Mesothelial cell of epicardium (in vitro differentiated cells): ENCODE measurements at regions not wholly inside any gene's neighbourhood (a gene's known extent, or its start where the extent isn't known, plus 50 kb on each side); places are given as distances from the start of the nearest gene placed in this dataset.
"Not testable (repeated sequence)": the region's sequence is repeated elsewhere in the genome, so short reads cannot be mapped to it uniquely, and the experiment has no call there.

Source experiments
- DNase-seq, 2 experiments: peaks; one replicate each; pipeline ENCODE4 v3.0.0; 2021; ENCODE audit warnings: low spot score in 2 of 2; ENCODE audit not compliant: unreplicated experiment in 2 of 2
- H3K27ac Mint-ChIP-seq: 2 replicates; pipeline ENCODE4 v1.8.0; 2021; ENCODE audit warnings: mixed read lengths
- H3K27me3 Mint-ChIP-seq: 2 replicates; pipeline ENCODE4 v1.8.0; 2021; ENCODE audit warnings: low read depth, mixed read lengths
- H3K36me3 Mint-ChIP-seq: 2 replicates; pipeline ENCODE4 v1.8.0; 2021; ENCODE audit warnings: mixed read lengths
- H3K4me1 Mint-ChIP-seq: 2 replicates; pipeline ENCODE4 v1.8.0; 2021; ENCODE audit warnings: mixed read lengths
- H3K4me3 Mint-ChIP-seq: 2 replicates; pipeline ENCODE4 v1.8.0; 2021; ENCODE audit warnings: mild to moderate bottlenecking, moderate library complexity, mixed read lengths
- H3K9me3 Mint-ChIP-seq: 2 replicates; pipeline ENCODE4 v1.8.0; 2021; ENCODE audit warnings: mixed read lengths
- TF ChIP-seq, protein P1 (sequence below): fragments of 200-600 bp; sonication (generic); IDR thresholded peaks from one replicate; pipeline ENCODE4 v1.5.0; 2021; ENCODE audit warnings: antibody characterized with exemption; ENCODE audit not compliant: unreplicated experiment

DNA sequence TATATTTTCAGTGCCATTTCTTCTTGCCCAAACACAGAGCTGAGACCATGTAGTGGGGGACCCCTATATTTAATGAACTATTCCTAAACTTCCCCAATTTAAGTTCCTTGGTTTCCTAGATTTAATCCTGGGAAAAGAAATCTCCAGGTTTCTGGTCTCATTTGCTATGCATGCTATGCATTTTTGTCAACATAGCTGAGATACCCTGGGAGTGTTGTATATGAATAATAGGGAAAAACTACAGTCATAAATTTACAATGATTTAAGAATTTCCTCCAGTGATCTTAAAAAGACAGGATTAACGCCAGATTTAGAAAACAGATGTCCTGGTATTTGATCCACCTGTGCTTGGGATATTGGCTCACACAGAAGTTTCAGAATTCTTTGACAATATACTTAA is 136.8 kb upstream of the RAPGEF2 start:
- no peak for DNase-seq
- TF ChIP-seq, protein P1, sequence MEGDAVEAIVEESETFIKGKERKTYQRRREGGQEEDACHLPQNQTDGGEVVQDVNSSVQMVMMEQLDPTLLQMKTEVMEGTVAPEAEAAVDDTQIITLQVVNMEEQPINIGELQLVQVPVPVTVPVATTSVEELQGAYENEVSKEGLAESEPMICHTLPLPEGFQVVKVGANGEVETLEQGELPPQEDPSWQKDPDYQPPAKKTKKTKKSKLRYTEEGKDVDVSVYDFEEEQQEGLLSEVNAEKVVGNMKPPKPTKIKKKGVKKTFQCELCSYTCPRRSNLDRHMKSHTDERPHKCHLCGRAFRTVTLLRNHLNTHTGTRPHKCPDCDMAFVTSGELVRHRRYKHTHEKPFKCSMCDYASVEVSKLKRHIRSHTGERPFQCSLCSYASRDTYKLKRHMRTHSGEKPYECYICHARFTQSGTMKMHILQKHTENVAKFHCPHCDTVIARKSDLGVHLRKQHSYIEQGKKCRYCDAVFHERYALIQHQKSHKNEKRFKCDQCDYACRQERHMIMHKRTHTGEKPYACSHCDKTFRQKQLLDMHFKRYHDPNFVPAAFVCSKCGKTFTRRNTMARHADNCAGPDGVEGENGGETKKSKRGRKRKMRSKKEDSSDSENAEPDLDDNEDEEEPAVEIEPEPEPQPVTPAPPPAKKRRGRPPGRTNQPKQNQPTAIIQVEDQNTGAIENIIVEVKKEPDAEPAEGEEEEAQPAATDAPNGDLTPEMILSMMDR: no peak
- Mint-ChIP-seq H3K27ac (no peak overlapping the region), H3K4me1 (peaks cover 10% of the 10 kb centered on the region), H3K27me3 (no peaks in the 10 kb centered on the region), H3K9me3 (no peaks in the 10 kb centered on the region), H3K36me3 (no peaks in the 10 kb centered on the region), H3K4me3 (no peak overlapping the region)

DNA sequence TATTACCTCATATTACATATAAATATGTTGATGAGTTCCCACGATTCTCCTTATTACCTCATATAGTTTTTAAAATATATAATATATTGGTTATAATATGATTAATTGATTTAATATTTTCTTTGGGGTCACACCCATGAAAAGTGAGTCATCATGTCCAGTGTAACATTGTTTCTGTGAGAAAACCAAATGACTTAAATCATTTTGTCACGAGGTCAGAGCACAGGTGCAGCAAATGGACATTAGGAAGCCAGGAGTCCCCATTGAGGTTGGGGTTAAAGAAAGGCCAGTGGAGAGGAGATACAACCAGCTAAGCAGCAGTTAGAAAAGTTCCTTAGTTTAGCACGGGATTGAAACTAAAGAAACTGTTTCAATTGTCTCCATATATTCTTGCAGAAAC is 133.9 kb upstream of the RAPGEF2 start:
- Mint-ChIP-seq H3K4me3 (no peak overlapping the region), H3K9me3 (no peaks in the 10 kb centered on the region), H3K27me3 (no peaks in the 10 kb centered on the region), H3K27ac (no peak overlapping the region), H3K4me1 (peaks cover 10% of the 10 kb centered on the region), H3K36me3 (no peaks in the 10 kb centered on the region)
- TF ChIP-seq, protein P1: no peak
- DNase-seq: no peak

DNA sequence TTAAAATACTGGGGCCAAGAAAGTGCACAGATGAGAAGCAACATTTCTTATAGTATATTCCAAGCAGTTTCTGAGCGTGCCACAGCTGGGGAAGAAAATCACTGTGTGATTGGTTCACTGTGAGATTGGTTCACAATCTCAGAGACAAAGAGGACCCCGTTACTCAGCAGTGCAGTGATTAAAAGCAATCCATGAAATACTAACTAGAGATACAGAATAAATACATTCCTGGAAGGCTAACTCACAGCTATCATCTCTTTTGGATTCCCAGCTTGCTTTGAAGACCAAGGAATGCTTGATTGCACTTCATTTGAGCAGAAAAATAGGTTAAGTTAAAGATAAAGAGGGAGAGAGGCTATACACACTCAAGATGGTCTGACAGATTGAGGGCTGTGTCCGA is 132.1 kb upstream of the RAPGEF2 start:
- no peak for DNase-seq
- Mint-ChIP-seq H3K4me1 (peaks cover 5% of the 10 kb centered on the region), H3K27ac (no peak overlapping the region), H3K9me3 (no peaks in the 10 kb centered on the region), H3K36me3 (no peaks in the 10 kb centered on the region), H3K27me3 (no peaks in the 10 kb centered on the region), H3K4me3 (no peak overlapping the region)
- TF ChIP-seq, protein P1: no peak

DNA sequence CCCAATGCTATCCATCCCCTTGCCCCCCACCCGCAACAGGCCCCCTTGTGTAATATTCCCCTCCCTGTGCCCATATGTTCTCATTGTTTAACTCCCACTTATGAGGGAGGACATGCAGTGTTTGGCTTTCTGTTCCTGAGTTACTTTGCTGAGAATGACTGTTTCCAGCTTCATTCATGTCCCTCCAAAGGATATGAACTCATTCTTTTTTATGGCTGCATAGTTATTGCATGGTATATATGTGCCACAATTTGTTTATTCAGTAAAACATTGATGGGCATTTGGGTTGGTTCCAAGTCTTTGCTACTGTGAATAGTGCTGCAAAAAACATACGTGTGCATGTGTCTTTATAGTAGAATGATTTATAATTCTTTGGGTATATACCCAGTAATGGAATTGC is 128.4 kb upstream of the RAPGEF2 start:
- not testable (repeated sequence) for H3K27ac Mint-ChIP-seq, DNase-seq, H3K36me3 Mint-ChIP-seq, H3K4me3 Mint-ChIP-seq, H3K4me1 Mint-ChIP-seq, H3K27me3 Mint-ChIP-seq
- peaks cover 10% of the 10 kb centered on the region for H3K9me3 Mint-ChIP-seq

DNA sequence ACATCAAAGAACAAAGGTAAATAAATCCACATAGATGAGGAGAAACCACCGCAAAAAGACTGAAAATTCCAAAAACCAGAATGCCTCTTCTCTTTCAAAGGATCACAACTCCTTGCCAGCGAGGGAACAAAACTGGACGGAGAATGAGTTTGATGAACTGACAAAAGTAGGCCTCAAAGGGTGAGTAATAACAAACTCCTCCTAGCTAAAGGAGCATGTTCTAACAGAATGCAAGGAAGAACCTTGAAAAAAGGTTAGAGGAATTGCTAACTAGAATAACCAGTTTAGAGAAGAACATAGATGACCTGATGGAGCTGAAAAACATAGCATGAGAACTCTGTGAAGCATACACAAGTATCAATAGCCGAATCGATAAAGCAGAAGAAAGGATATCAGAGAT is 122.2 kb upstream of the RAPGEF2 start:
- not testable (repeated sequence) for H3K27me3 Mint-ChIP-seq, DNase-seq, H3K4me3 Mint-ChIP-seq, H3K36me3 Mint-ChIP-seq, H3K27ac Mint-ChIP-seq, H3K4me1 Mint-ChIP-seq
- peaks cover 30% of the 10 kb centered on the region for H3K9me3 Mint-ChIP-seq

DNA sequence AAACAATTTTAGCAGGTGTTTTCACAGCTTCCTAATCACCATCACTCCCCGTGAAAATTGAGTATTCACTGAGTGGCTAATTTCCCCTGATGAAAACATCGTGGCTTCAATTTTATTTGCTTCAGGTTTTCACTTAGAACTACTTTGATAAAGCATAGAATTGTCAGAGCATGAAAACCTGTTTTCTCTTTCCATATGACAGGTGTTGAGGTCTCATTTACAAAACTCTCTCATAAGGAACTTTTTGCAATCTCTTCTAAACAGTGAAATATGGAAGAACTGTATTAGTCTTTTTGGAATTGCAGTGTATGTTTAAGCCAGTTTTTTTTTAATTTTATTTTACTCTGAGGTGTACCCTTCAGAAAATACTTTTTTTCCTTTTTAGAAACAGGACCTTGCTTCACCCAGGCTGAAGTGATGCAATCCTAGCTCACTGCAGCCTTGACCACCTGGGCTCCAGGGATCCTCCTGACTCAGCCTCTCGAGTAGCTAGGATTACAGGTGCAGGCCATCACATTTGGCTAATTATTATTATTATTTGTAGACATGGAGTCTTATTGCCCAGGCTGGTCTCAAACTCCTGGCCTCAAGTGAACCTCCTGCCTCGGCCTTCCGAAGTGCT is 111.2 kb upstream of the RAPGEF2 start:
- no peak overlapping the region for H3K27ac Mint-ChIP-seq
- H3K9me3 Mint-ChIP-seq: peaks cover 14% of the 10 kb centered on the region
- H3K36me3 Mint-ChIP-seq: no peaks in the 10 kb centered on the region
- TF ChIP-seq, protein P1: no peak
- no peaks in the 10 kb centered on the region for H3K4me1 Mint-ChIP-seq
- H3K4me3 Mint-ChIP-seq: no peak overlapping the region
- no peaks in the 10 kb centered on the region for H3K27me3 Mint-ChIP-seq
- DNase-seq: no peak

DNA sequence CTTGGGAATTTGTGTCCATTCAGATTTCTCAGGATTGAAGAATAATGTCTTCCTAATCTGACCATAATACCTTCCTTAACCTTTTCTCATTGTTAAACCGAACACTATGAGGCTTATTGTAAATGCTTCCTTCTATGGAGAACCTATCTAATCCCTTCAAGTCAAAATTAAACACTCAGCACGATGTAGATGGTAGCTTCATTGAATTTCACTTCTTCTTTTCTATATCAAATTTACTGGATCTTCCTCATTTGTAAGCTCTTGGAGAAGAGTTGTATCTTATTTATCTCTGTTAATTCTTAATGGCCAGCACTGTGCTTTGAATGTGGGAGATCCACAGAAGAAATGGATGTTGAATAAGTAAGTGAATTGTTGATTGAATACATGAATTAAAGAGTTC is 109.0 kb upstream of the RAPGEF2 start:
- H3K27me3 Mint-ChIP-seq: no peaks in the 10 kb centered on the region
- H3K4me3 Mint-ChIP-seq: no peak overlapping the region
- TF ChIP-seq, protein P1: no peak
- DNase-seq: no peak
- peaks cover 3% of the 10 kb centered on the region for H3K9me3 Mint-ChIP-seq
- H3K4me1 Mint-ChIP-seq: peaks cover 3% of the 10 kb centered on the region
- H3K27ac Mint-ChIP-seq: no peak overlapping the region
- no peaks in the 10 kb centered on the region for H3K36me3 Mint-ChIP-seq
